DMS114 treated with DMSO at 0.1 percent for 48 hours (cell line): ENCODE measurements at regions not wholly inside any gene's neighbourhood (a gene's known extent, or its start where the extent isn't known, plus 50 kb on each side); places are given as distances from the start of the nearest gene placed in this dataset.
A peak's percentile ranks its signal among the peaks of the same experiment; 100 is the strongest.

Source experiments
- DNase-seq: peaks from one replicate; lab custom pipeline; 2025; ENCODE audit not compliant: unreplicated experiment; lab: John Stamatoyannopoulos, UW

GRCh38 chr7:121810831-121811672 lies 61.9 kb upstream of the PTPRZ1 start:
- DNase-seq, result no peak

GRCh38 chr7:121807078-121807477 lies 65.9 kb upstream of the PTPRZ1 start:
- no peak for DNase-seq

DNA sequence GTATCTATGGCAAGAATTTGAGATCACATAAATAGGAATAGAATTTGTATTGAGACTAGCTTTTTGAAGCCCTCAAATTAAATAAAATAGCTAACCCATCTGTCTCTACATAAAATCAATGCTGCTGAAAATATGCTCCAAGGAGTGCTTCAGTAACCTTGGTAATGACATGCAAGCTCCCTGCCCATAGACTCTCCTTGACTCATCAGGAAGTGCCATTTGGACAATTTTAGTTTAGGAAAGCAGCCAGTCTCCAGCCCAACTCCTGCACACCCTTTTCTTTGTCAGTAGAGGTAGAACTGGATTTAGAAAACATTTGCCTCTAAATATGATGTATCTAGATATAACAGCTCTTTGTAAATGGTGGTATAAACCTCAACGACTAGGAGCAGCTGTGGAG lies 69.9 kb upstream of the PTPRZ1 start:
- no peak for DNase-seq

GRCh38 chr7:121800916-121801675 lies 71.9 kb upstream of the PTPRZ1 start:
- DNase-seq, result no peak

GRCh38 chr7:121798896-121799295 lies 74.1 kb upstream of the PTPRZ1 start:
- DNase-seq, result no peak

GRCh38 chr7:121798453-121798840 lies 74.5 kb upstream of the PTPRZ1 start:
- DNase-seq, result no peak

- no peak for DNase-seq
Measured at GRCh38 chr7:121797657-121798452, 75.1 kb upstream of the PTPRZ1 start.

DNA sequence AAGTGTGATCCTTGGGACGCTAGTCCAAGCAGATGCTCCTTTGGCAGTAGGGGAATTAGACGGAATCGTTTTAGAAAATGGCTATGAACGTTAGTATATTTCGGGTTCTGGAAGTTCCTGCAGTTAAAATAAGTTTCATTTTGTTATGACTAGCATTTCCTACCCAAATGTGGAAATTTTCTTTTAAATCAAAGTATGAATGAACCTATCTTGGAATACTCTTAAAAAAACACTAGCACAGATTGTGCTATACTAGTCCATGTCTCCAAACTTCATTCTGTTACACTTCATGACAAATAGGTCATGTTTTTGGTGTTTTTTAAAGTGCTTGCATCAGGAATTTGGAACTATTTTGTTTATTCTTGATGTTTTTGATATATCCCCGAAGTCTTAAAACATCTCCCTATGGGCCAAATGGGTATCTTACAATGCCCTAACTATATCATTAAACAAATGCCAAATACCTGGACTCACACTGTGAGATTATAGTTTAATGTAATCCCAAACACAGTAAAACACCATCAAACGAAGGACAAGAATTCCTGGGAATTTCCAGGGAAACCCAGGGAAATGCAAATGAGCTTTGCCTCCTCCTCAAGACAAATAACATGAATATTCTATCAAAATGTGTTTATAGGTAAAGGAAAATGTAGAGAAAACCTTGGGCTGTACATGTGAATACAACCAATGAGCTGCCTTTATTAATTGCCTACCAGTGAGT lies 75.9 kb upstream of the PTPRZ1 start:
- no peak for DNase-seq

DNA sequence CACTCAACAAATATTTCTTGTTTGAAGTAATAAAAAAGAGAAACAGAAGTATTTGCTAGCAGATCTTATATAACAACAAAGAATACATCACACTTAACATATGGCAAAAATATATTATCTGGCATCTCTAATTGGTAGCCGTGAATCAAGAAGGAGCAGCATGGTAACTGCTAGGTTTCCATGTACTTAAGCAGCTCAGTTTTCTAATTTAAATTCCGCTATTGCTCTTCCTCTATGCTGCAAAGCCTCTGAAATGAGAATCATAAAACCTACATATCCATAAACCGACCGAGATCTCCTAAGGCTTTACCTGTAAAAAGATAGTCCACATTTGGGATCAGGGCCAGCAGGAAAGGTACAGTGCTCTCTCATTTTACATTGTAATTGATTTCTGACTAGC lies 76.6 kb upstream of the PTPRZ1 start:
- no peak for DNase-seq

DNA sequence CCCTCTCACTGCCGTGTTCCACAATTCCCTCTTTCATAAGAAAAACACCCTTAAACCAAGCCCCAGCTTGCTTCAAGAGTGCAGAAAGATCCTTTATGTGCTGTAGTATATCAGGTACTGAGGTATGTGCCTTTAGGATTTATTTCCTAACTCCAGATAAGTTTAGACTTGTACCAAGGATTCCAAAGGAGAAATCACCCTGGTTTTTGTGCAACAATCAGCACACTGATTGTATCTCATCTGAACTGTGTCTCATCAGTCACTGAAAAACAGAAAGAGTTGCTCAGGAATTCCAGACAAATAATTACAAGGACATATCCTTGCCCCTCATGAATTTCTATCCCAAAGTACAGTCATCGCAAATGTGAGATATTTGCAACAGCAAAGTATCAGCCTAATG lies 77.2 kb upstream of the PTPRZ1 start:
- DNase-seq, result no peak

DNA sequence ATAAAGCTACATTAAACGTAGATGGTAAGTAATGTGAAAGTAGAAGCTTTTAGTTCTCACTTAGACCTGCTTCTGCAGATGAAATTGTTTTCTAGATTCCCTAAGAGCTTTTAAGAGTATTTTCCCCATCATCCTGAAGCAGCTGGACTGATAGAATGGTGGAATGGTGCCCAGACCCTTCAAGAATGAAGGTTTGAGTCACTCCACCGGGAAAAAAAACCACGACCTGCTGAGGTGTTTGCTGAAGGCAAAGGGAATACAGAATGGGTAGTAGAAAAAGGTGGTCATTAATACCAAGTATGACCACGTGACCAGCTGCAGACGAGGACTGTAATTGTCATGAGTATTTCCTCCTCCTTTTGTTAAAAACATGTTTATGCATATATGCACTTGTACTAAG lies 79.2 kb upstream of the PTPRZ1 start:
- DNase-seq, result no peak

- no peak for DNase-seq
Measured at GRCh38 chr7:121777672-121778071, 95.3 kb upstream of the PTPRZ1 start.

GRCh38 chr7:121774563-121774962 lies 98.4 kb upstream of the PTPRZ1 start:
- DNase-seq, result no peak

DNA sequence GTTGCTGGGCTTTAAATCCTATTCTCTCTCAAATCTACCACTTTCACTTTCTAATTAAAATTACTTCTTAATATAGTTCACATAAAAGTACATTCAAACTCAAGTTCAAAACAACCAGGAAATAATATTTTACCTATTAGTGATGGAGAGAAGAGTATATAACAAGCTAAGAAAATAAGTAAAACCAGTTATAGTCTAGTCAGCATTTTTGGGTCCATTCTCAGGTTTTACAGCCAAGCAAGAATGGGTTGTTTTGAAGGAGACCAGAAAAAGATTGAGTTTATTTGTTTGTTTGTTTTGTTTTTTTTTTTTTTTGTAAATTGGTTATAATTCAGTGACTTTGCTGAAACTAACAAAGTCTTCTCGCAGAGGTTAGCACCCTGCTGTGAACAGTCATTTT lies 106.3 kb upstream of the PTPRZ1 start:
- no peak for DNase-seq

DNA sequence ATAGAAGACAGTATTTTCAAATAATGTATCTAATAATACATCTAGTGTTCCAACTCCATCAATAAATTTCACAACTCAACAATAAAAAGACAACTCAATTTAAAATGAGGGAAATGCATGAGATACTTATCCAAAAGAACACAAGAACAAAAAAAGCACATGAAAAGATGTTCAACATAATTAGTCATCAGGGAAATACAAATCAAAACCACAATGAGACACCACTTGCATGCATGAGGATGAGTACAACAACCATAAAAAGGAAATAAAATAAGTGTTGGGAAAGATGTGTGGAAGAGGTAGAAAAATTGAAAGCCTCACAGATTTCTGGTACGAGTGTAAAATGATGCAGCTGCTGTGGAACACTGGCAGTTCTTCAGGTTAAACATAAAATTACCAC lies 111.6 kb upstream of the PTPRZ1 start:
- DNase-seq, result no peak

GRCh38 chr7:121755818-121756552 lies 117.0 kb upstream of the PTPRZ1 start:
- DNase-seq, result no peak

DNA sequence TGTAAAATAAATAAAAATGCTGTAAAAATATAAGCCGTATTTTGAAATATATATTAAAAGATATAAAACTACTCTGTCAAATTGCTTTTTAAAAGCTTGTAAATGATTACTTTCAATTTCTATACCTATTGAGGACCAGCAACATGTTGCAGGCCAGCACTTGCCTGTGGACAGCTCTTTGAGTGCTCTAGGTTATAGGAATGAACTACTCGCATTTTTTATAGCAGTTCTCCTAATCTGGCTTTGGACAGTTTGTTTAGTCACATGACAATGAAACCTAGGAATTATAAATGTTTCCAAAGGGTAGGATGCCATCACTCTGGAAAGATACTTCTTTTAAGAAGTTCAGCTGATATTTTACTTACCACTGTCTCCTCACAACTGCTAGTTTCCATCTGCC lies 117.7 kb upstream of the PTPRZ1 start:
- no peak for DNase-seq

DNA sequence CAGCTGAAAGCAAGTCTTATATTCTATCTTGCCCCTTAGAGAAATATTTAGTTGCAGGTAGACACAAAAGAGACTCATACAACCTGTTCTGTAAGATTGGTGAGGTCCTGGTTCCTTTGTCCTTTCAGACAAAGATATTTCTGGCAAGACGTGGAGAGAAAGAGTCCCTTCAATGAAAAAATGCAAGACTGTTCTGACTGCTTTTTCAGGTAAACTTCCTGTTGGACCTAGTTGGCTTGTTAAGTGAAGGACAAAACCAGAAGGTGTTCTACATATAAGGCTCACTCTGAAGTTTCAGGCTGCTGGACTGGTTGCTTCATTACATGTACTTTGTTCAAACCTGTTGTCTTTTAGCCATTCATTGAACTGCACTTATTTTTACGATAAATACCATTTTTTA lies 119.0 kb upstream of the PTPRZ1 start:
- DNase-seq, result no peak

DNA sequence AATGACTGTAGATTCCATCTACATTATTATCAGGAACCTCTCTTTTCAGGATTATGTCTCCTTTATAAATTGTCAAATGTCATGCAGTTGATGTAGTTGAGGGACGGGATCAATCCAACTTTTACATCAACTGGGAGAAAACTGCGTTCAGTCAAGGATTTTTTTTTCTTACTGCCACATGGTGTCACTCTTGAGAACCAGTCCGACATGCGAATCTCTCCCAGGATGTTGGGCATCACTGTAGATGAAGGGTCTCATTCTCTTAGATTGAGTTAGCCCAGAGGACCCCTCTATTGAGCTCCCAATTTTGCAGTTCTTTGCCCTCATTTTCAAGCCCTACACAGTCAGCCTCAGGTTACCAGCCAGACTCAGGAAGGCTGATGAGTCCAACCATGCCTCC lies 120.3 kb upstream of the PTPRZ1 start:
- DNase-seq, result peak; percentile 3

DNA sequence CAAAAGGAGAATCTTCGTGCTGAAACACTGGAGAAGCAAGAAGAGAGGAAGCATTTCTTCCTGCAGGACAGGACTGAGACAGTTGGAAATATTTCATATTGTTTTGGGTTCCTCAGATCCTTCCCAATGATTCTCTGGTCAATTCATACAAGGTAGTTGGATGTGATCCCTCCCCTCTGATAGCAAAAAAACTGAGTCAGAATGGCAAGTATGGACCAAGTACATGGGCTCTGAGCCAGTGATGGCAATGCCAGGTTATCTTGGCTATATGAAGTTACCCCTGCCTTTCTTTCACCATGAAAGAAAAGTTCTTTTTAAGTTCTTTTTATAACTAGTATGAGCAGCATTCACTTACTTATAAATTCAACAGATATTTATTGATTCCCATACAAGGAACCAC lies 124.4 kb upstream of the PTPRZ1 start:
- DNase-seq, result no peak
